IMR-90 (cell line): ENCODE measurements at regions not wholly inside any gene's neighbourhood (a gene's known extent, or its start where the extent isn't known, plus 50 kb on each side); places are given as distances from the start of the nearest gene placed in this dataset.
"Not testable (repeated sequence)": the region's sequence is repeated elsewhere in the genome, so short reads cannot be mapped to it uniquely, and the experiment has no call there.

Experiments used
- ATAC-seq: fragments of 200-7000 bp; cut with Tn5 transposase; 2 replicates; pipeline ENCODE4 v1.9.1; 2020; ENCODE audit warnings: low read depth, mild to moderate bottlenecking, moderate library complexity
- BruUV-seq: library from RNA; stranded (reverse); fragments of 400-500 nt; replicated peaks from 2 replicates; lab custom pipeline; 2021; lab: Mats Ljungman, UMichigan
- CTCF ChIA-PET: fragments of 300-600 bp; formaldehyde crosslinking; extraction: SDS; loops from one replicate; lab custom pipeline; 2021; ENCODE audit warnings: antibody characterized with exemption; lab: Yijun Ruan, JAX
- POLR2A ChIA-PET: fragments of 300-600 bp; sonication (Branson Sonifier 250); formaldehyde crosslinking; loops from one replicate; lab custom pipeline; 2022; ENCODE audit warnings: antibody characterized with exemption; ENCODE audit not compliant: unreplicated experiment; lab: Charles Lee
- DNase-seq: peaks from one replicate; pipeline ENCODE4 v3.0.0; 2013
- H2AFZ ChIP-seq: replicated peaks from 2 replicates; pipeline ENCODE3; 2013; ENCODE audit warnings: low read length, mild to moderate bottlenecking; ENCODE audit not compliant: poor library complexity
- H2AK5ac ChIP-seq: 2 replicates; pipeline ENCODE4 v1.6.1; 2013; ENCODE audit warnings: low read depth, low read length, inconsistent platforms
- H2AK9ac ChIP-seq: replicated peaks from 2 replicates; pipeline ENCODE3; 2013; ENCODE audit warnings: mild to moderate bottlenecking, low read depth, low read length, moderate library complexity; ENCODE audit not compliant: poor library complexity
- H2BK120ac ChIP-seq: 2 replicates; pipeline ENCODE4 v1.6.1; 2013; ENCODE audit warnings: low read depth, low read length, inconsistent platforms
- H2BK15ac ChIP-seq: 3 replicates; pipeline ENCODE4 v1.6.1; 2013; ENCODE audit warnings: low read depth, low read length, inconsistent platforms
- H2BK20ac ChIP-seq: 2 replicates; pipeline ENCODE4 v1.6.1; 2013; ENCODE audit warnings: low read depth, mild to moderate bottlenecking, inconsistent platforms, low read length, moderate library complexity
- H2BK5ac ChIP-seq: 2 replicates; pipeline ENCODE4 v1.6.1; 2013; ENCODE audit warnings: mild to moderate bottlenecking, low read depth, low read length, inconsistent platforms; ENCODE audit not compliant: poor library complexity, severe bottlenecking
- H3K14ac ChIP-seq: replicated peaks from 2 replicates; pipeline ENCODE4 v1.6.1; 2013; ENCODE audit warnings: low read depth, low read length, inconsistent platforms
- H3K18ac ChIP-seq: 2 replicates; pipeline ENCODE4 v1.6.1; 2013; ENCODE audit warnings: low read depth, low read length, control low read depth
- H3K23ac ChIP-seq: 2 replicates; pipeline ENCODE4 v1.6.1; 2013; ENCODE audit warnings: low read depth, low read length, inconsistent platforms
- H3K27ac ChIP-seq: 2 replicates; pipeline ENCODE4 v1.5.1; 2013; ENCODE audit warnings: mild to moderate bottlenecking, control low read depth, low read length; ENCODE audit not compliant: insufficient read depth
- H3K27me3 ChIP-seq: 2 replicates; pipeline ENCODE4 v1.6.1; 2013; ENCODE audit warnings: low read length; ENCODE audit not compliant: control insufficient read depth, insufficient read depth
- H3K36me3 ChIP-seq: 2 replicates; pipeline ENCODE4 v1.6.1; 2013; ENCODE audit warnings: low read length, mixed read lengths; ENCODE audit not compliant: control insufficient read depth, insufficient read depth
- H3K4ac ChIP-seq: 2 replicates; pipeline ENCODE4 v1.6.1; 2013; ENCODE audit warnings: low read depth, low read length, inconsistent platforms
- H3K4me1 ChIP-seq: 2 replicates; pipeline ENCODE4 v1.6.1; 2013; ENCODE audit warnings: low read length, mixed read lengths; ENCODE audit not compliant: control insufficient read depth, insufficient read depth
- H3K4me2 ChIP-seq: 2 replicates; pipeline ENCODE4 v1.6.1; 2013; ENCODE audit warnings: low read depth, mild to moderate bottlenecking, control low read depth, low read length, moderate library complexity
- H3K4me3 ChIP-seq: 2 replicates; pipeline ENCODE4 v1.5.1; 2013; ENCODE audit warnings: low read depth, mild to moderate bottlenecking, control low read depth, low read length, moderate library complexity; ENCODE audit not compliant: insufficient read depth
- H3K56ac ChIP-seq: 2 replicates; pipeline ENCODE4 v1.6.1; 2013; ENCODE audit warnings: low read length, inconsistent platforms; ENCODE audit not compliant: insufficient read depth; ENCODE audit errors: extremely low read depth
- H3K79me1 ChIP-seq, 2 experiments: 2 replicates each; pipeline ENCODE4 v1.6.1; 2013; ENCODE audit warnings: low read length in 2 of 2, inconsistent platforms in 1 of 2, low read depth in 1 of 2
- H3K9ac ChIP-seq: 2 replicates; pipeline ENCODE4 v1.6.1; 2013; ENCODE audit warnings: low read depth, low read length, control low read depth
- H3K9me1 ChIP-seq: 2 replicates; pipeline ENCODE4 v1.6.1; 2013; ENCODE audit warnings: low read length, inconsistent platforms; ENCODE audit not compliant: insufficient read depth
- H3K9me3 ChIP-seq: 2 replicates; pipeline ENCODE4 v1.6.1; 2013; ENCODE audit warnings: low read length; ENCODE audit not compliant: control insufficient read depth, insufficient read depth
- H4K20me1 ChIP-seq: 2 replicates; pipeline ENCODE4 v1.6.1; 2013; ENCODE audit warnings: low read length, inconsistent platforms; ENCODE audit not compliant: insufficient read depth
- H4K5ac ChIP-seq: 2 replicates; pipeline ENCODE4 v1.6.1; 2013; ENCODE audit warnings: mild to moderate bottlenecking, low read depth, low read length, control low read depth
- H4K8ac ChIP-seq, 2 experiments: 2 replicates each; pipeline ENCODE4 v1.6.1; 2013; ENCODE audit warnings: low read depth in 2 of 2, low read length in 2 of 2, control low read depth in 1 of 2, inconsistent platforms in 1 of 2
- H4K91ac ChIP-seq: 2 replicates; pipeline ENCODE4 v1.6.1; 2013; ENCODE audit warnings: low read depth, low read length, inconsistent platforms; ENCODE audit not compliant: insufficient read depth
- WGBS, 2 experiments: methylation state at CpG; one replicate each; pipeline versions ENCODE4 v1.1.5 to v1.1.7; 2013; ENCODE audit warnings: missing lambda C conversion rate in 2 of 2; ENCODE audit not compliant: insufficient read length in 1 of 2; ENCODE audit errors: extremely low coverage in 2 of 2; 5-methylcytosine and 5-hydroxymethylcytosine counted together
- dilution Hi-C: fragments of 300-500 bp; cut with HindIII; formaldehyde crosslinking; loops from one replicate; pipeline ENCODE4 v1.14.3; 2018; ENCODE audit warnings: low sequenced_read_pairs; ENCODE audit not compliant: unreplicated experiment
- in situ Hi-C: fragments of 300-500 bp; cut with MboI; formaldehyde crosslinking; loops from 3 replicates; pipeline ENCODE4 v1.14.3; 2019; ENCODE audit warnings: low sequenced_read_pairs, inconsistent platforms, mixed read lengths
- intact Hi-C: fragments of 100-400 bp; cut with micrococcal nuclease; formaldehyde crosslinking; loops from 2 replicates; pipeline ENCODE4 v1.10.0; 2022

DNA sequence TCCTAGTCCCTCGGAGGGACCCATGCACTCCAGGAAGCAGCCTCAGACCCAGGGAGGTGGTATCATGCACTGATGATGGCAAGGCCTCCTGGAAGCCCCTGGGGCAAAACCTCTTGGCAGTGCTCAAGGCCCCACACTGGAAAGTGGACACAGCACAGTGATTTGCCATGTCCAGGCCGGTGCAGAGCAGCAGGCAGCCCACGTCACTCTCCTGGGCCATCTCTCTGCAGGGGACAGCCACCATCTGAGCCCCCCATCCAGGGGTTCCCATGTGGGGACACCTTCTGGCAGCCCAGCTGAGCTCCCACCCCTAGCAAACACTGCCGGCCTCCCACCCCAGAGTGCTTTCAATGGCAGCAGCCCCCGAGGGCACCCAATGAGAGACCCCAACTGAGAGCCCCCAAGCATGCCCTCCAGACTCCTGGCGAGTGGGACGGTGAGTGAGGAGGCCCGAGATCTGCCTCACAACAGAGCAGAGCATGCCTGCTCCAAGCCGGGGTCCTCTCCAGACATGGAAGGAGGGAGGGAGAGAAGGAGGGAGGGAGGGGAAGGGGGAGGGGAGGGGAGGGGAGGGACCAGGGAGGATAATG, 116.5 kb upstream of the FOXD4L5 start:
- in situ Hi-C loops, intact Hi-C loops, CTCF ChIA-PET: not testable (repeated sequence)

More for the DNA sequence above, 116.5 kb upstream of the FOXD4L5 start:
- H2AK9ac ChIP-seq, H4K5ac ChIP-seq, H2BK120ac ChIP-seq, H3K27me3 ChIP-seq, H4K20me1 ChIP-seq, H3K4ac ChIP-seq, H3K27ac ChIP-seq, H3K4me3 ChIP-seq, dilution Hi-C loops, H2BK5ac ChIP-seq, H2AK5ac ChIP-seq, H3K79me1 ChIP-seq, H3K36me3 ChIP-seq, H3K4me1 ChIP-seq, H3K14ac ChIP-seq, H4K91ac ChIP-seq, H3K18ac ChIP-seq, H2BK15ac ChIP-seq, H3K23ac ChIP-seq, H3K56ac ChIP-seq, H3K9me3 ChIP-seq, ATAC-seq, POLR2A ChIA-PET, DNase-seq, H3K9me1 ChIP-seq, H2BK20ac ChIP-seq, H3K9ac ChIP-seq, H2AFZ ChIP-seq, BruUV-seq, H4K8ac ChIP-seq, H3K4me2 ChIP-seq: not testable (repeated sequence)
- WGBS, 2 experiments = 40% methylated on average over 1 of the region's 9 CpGs; no CpG with 5 or more reads in 1 of the 2 experiments
